DMS153 (cell line): ENCODE measurements at regions not wholly inside any gene's neighbourhood (a gene's known extent, or its start where the extent isn't known, plus 50 kb on each side); places are given as distances from the start of the nearest gene placed in this dataset.

Experiments used
- DNase-seq: peaks from one replicate; lab custom pipeline; 2025; lab: John Stamatoyannopoulos, UW

GRCh38 chr2:158732573-158733429 lies 62.3 kb upstream of the DAPL1 start:
- no peak for DNase-seq

- no peak for DNase-seq
Measured at GRCh38 chr2:158733430-158733755, 61.7 kb upstream of the DAPL1 start.

GRCh38 chr2:158734442-158734841 lies 60.7 kb upstream of the DAPL1 start:
- DNase-seq = no peak

- no peak for DNase-seq
Measured at GRCh38 chr2:158735822-158736580, 59.1 kb upstream of the DAPL1 start.

- no peak for DNase-seq
Measured at GRCh38 chr2:158738363-158738762, 56.8 kb upstream of the DAPL1 start.

- no peak for DNase-seq
Measured at GRCh38 chr2:158740127-158740526, 55.0 kb upstream of the DAPL1 start.

DNA sequence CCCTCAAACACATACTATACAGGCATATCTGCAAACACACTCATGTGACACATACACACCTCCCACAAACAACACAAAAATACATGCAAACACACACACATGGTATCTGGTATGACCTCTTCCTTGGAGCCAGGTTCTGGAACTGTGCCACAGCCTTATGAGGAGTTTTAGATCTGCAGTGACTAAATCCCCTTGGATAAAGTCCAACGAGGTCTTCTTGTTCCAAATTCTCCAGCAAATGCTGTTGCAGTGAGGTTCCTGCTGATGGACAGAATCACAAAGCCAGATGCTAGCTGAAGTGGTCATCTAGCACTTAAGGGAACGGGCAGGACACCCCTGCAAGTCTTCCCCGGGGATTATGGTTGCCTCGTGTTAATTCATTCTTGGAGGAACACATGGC lies 54.5 kb upstream of the DAPL1 start:
- no peak for DNase-seq

GRCh38 chr2:158741625-158742024 lies 53.5 kb upstream of the DAPL1 start:
- DNase-seq = no peak

- DNase-seq = no peak
Measured at GRCh38 chr2:158742536-158742935, 52.6 kb upstream of the DAPL1 start.

GRCh38 chr2:158743466-158743865 lies 51.7 kb upstream of the DAPL1 start:
- DNase-seq = no peak

GRCh38 chr2:158743879-158744278 lies 51.2 kb upstream of the DAPL1 start:
- no peak for DNase-seq

GRCh38 chr2:158745067-158745865 lies 49.9 kb upstream of the DAPL1 start:
- DNase-seq = peak; percentile 39
